HG02943 (cell line): ENCODE measurements at regions not wholly inside any gene's neighbourhood (a gene's known extent, or its start where the extent isn't known, plus 50 kb on each side); places are given as distances from the start of the nearest gene placed in this dataset.
"Not testable (repeated sequence)": the region's sequence is repeated elsewhere in the genome, so short reads cannot be mapped to it uniquely, and the experiment has no call there.

ENCODE experiments used
- ATAC-seq: cut with Tn5 transposase; IDR thresholded peaks from one replicate; pipeline ENCODE4 v1.9.1; 2021; ENCODE audit warnings: mild to moderate bottlenecking, low read depth, moderate library complexity; ENCODE audit not compliant: unreplicated experiment

- ATAC-seq: not testable (repeated sequence)
Measured at GRCh38 chr2:122038816-122039215, 283.4 kb downstream of the TSN start.

- no peak for ATAC-seq
Measured at GRCh38 chr2:122041455-122041854, 286.0 kb downstream of the TSN start.

- not testable (repeated sequence) for ATAC-seq
Measured at GRCh38 chr2:122051659-122052058, 296.2 kb downstream of the TSN start.

GRCh38 chr2:122055521-122055931, 300.1 kb downstream of the TSN start:
- no peak for ATAC-seq

- no peak for ATAC-seq
Measured at GRCh38 chr2:122056853-122057252, 301.4 kb downstream of the TSN start.

GRCh38 chr2:122061206-122061605, 305.8 kb downstream of the TSN start:
- no peak for ATAC-seq

GRCh38 chr2:122061831-122062230, 306.4 kb downstream of the TSN start:
- ATAC-seq: no peak

GRCh38 chr2:122062506-122062905, 307.1 kb downstream of the TSN start:
- ATAC-seq: no peak

GRCh38 chr2:122063716-122064115, 308.3 kb downstream of the TSN start:
- no peak for ATAC-seq

GRCh38 chr2:122070241-122070731, 314.8 kb downstream of the TSN start:
- no peak for ATAC-seq

GRCh38 chr2:122072666-122073065, 317.2 kb downstream of the TSN start:
- no peak for ATAC-seq

GRCh38 chr2:122074201-122074600, 318.8 kb downstream of the TSN start:
- no peak for ATAC-seq

- ATAC-seq: no peak
Measured at GRCh38 chr2:122075381-122075780, 319.9 kb downstream of the TSN start.

- ATAC-seq: no peak
Measured at GRCh38 chr2:122077114-122077513, 321.7 kb downstream of the TSN start.

- no peak for ATAC-seq
Measured at GRCh38 chr2:122077771-122078170, 322.3 kb downstream of the TSN start.

- no peak for ATAC-seq
Measured at GRCh38 chr2:122078451-122078850, 323.0 kb downstream of the TSN start.

GRCh38 chr2:122079844-122080243, 324.4 kb downstream of the TSN start:
- no peak for ATAC-seq

- ATAC-seq: no peak
Measured at GRCh38 chr2:122080316-122080715, 324.9 kb downstream of the TSN start.

- ATAC-seq: no peak
Measured at GRCh38 chr2:122080871-122081270, 325.4 kb downstream of the TSN start.

GRCh38 chr2:122081751-122082150, 326.3 kb downstream of the TSN start:
- ATAC-seq: no peak

- ATAC-seq: no peak
Measured at GRCh38 chr2:122083256-122084048, 328.0 kb downstream of the TSN start.

- ATAC-seq: not testable (repeated sequence)
Measured at GRCh38 chr2:122085672-122086071, 330.2 kb downstream of the TSN start.
